GM18526 (cell line): ENCODE measurements at regions not wholly inside any gene's neighbourhood (a gene's known extent, or its start where the extent isn't known, plus 50 kb on each side); places are given as distances from the start of the nearest gene placed in this dataset.

ENCODE experiments used
- POLR2A ChIP-seq: IDR thresholded peaks from 3 replicates; pipeline ENCODE4 v1.6.1; 2011; ENCODE audit not compliant: insufficient read length; ENCODE audit errors: extremely low read depth

- no peak for TF ChIP-seq POLR2A
Measured at GRCh38 chr11:19561011-19561410, 151.6 kb upstream of the NAV2 start.

- TF ChIP-seq POLR2A: no peak
Measured at GRCh38 chr11:19560156-19560555, 152.5 kb upstream of the NAV2 start.

GRCh38 chr11:19559746-19560145 is 152.9 kb upstream of the NAV2 start:
- no peak for TF ChIP-seq POLR2A

GRCh38 chr11:19558189-19558986 is 154.2 kb upstream of the NAV2 start:
- TF ChIP-seq POLR2A: no peak

GRCh38 chr11:19557720-19558140 is 154.9 kb upstream of the NAV2 start:
- no peak for TF ChIP-seq POLR2A

- TF ChIP-seq POLR2A: no peak
Measured at GRCh38 chr11:19557185-19557584, 155.5 kb upstream of the NAV2 start.

- TF ChIP-seq POLR2A: no peak
Measured at GRCh38 chr11:19555266-19555665, 157.4 kb upstream of the NAV2 start.

- TF ChIP-seq POLR2A: no peak
Measured at GRCh38 chr11:19553683-19554333, 158.8 kb upstream of the NAV2 start.

GRCh38 chr11:19552656-19553260 is 159.9 kb upstream of the NAV2 start:
- no peak for TF ChIP-seq POLR2A

GRCh38 chr11:19552161-19552560 is 160.5 kb upstream of the NAV2 start:
- TF ChIP-seq POLR2A: no peak

GRCh38 chr11:19551457-19551856 is 161.2 kb upstream of the NAV2 start:
- TF ChIP-seq POLR2A: no peak

GRCh38 chr11:19547044-19547443 is 165.6 kb upstream of the NAV2 start:
- TF ChIP-seq POLR2A: no peak

- TF ChIP-seq POLR2A: no peak
Measured at GRCh38 chr11:19546325-19546724, 166.3 kb upstream of the NAV2 start.

- no peak for TF ChIP-seq POLR2A
Measured at GRCh38 chr11:19541521-19542049, 171.1 kb upstream of the NAV2 start.

- no peak for TF ChIP-seq POLR2A
Measured at GRCh38 chr11:19539861-19540260, 172.8 kb upstream of the NAV2 start.
